Muscle of back (tissue), 3 donors: ENCODE measurements at regions not wholly inside any gene's neighbourhood (a gene's known extent, or its start where the extent isn't known, plus 50 kb on each side); places are given as distances from the start of the nearest gene placed in this dataset.
A peak's percentile ranks its signal among the peaks of the same experiment; 100 is the strongest.

Experiments used
- DNase-seq, 3 donors: peaks; one replicate each; pipeline versions ENCODE4 v3.0.0 to v3.0.0-alpha.2; 2013

DNA sequence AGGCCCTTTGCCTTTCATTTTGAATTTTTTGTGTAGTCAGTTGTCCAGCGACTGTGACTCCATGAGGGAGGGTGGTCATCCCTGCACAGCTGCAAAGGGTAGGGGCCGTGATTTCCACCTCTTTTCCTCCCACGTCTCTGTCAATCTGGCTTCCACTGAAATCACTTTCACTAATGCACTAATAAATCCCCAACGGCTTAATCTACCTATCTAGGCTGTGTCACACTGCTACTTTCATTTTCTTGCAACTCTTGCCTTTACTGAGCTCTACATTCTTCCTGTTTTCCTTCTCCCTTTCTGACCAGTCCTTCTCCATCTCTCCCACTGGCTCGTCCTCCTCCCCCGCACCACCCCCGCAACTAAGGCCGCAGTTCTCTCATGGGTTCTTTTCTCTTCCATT is 212.3 kb upstream of the FOXN3 start:
- no peak for DNase-seq

DNA sequence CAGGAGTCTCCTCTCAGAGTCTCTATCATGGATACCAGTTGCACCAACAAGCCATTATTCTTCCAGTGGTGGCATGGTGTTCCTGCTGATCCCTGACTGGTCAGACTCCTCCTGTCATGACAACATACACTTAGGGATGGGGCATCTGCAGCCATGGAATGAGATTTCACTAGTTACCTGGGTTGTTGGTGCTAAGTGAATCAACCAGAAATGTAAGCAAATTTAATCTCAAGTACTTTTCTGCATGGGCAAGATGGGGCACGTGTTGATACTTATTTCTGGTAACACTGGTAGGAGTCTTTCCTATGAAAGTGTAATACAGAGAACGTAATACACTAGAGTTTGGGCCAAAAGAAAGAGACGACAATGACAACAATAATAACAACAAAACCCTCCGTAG is 211.5 kb upstream of the FOXN3 start:
- DNase-seq: no peak

DNA sequence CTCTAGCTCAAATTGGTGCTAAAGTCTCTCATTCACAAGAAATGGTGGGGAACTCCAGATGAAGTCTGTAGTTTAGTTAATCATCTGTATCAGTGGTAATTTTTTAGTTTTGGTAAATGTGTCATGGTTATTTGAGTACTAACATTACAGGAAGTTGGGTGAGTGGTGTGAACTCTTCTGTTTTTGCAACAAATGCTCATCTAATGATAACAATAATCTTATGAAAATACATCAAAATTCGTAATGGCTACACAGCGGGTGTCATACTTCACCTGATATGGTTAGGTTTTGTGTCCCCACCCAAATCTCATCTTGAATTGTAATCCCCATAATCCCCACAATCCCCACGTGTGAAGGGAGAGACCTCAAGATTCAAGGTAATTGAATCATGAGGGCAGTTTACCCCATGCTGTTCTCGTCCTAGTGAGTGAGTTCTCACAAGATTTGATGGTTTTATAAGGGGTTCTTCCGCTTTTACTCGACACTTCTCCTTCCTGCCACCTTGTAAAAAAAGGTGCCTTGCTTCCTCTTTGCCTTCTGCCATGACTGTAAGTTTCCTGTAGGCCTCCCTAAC is 209.3 kb upstream of the FOXN3 start:
- no peak for DNase-seq

DNA sequence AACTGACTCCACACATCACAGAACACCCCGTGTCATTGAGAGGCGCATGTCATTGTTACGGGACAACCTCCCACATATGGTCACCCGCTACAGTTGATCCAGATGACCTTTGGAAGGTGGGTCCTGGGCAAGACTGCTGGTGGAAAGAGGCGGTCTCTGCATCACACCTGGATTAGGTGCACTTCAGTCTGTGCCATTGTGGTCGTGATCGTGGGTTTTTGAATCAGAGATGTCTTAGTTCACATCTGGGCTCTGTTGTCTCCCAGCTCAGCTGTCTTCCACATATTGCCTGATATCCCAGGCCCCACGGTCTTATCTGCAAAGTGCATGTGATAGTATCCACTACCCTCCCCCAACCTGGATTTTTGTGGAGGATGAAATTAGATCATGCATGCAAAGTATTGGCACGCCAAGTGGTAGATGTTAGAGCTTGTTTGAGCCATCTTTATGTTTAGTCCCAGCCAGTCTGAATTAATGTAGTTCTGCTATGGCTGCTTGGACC is 208.7 kb upstream of the FOXN3 start:
- no peak for DNase-seq

DNA sequence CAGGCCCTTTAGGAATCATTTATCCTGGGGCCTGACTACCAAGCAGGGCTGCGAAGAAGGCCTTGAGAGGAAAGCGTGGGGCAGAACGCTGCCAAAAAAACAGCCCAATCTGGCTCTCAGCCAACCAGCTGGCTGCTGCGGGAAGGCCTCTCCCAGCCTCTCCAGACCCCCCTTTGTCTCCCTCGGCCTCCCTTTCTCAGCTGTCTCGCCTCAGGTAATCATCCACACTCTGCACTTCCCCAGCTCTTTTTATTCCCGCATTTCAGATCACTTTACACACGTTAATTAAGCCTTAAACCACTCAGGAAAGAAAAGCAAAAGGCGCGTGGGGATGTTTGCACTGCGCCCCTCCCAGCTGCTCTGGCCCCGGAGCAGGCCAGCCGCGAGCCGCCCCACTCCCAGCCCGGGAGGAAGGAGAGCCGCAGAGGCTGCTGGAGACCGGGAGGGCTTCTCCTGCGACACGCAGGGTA is 208.2 kb upstream of the FOXN3 start:
- DNase-seq: peak in 2 of 3 donors; percentile 77 to 86

DNA sequence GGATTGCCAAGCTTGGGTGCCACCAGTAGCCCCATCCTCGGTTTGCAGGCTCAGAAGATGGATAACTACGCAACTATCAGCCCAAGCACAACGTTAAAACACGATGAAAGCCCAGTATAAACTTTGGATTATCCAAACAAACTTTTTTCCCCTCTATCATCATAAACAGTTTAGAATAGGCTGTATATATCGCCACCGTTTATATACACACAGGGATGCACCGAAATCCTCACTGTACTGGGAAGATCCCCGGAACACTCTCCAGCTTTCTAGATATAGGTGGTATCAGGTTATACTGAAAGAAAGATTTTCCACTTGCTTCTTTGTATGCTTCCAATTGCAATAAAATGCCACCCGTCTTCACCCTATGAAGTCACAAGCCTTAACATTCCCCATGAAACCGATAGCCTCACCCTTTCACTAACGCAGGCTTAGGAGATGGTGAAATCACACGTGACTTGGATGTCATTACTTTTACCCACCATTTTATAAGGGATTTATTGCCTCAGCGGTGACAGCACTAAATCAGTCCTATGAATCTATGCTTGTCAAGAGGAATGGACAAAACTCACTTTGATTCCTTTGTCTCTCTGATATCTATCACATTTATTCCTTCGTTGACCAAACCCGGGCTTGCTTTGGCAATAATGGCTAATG is 207.6 kb upstream of the FOXN3 start:
- no peak for DNase-seq

DNA sequence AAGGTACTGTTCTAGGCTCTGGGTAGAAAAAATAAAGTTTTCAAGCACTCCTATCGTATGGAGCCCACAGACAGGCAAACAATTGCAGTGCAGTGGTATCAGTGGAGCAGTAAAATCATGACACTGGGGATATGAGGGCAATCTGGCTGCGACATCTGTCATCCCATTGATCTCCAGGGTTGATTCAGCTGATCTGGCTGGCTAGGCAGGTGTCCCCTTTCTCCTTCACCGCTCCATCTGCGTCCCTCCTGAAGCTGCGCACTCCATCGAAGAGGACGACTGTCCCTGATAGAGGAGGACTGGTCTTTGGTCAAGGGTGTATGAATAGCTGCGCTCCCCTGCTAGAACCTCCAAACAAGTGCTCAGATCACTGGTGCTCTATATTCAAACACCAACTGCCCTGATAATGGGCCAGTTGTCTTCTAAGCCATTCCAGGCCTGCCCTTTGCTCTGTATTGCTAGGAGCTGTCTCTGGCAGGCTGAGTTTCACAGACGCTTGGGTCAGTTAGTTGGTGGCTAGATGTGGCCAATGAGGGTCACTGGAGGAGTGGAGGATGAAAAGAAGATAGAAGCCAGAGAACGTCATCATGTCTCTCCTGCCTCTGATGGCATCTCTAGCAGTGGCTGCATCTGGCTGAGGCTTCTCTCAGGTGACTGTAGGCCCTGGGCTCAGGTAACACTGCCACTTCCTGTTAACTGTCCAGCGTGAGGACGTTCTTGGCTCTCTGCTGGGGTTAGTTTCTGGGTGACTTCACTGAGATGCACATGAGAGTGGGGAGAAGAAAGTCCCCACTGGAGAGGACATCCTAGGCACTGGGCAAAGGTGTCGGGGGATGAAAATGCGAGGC is 205.0 kb upstream of the FOXN3 start:
- DNase-seq: no peak

DNA sequence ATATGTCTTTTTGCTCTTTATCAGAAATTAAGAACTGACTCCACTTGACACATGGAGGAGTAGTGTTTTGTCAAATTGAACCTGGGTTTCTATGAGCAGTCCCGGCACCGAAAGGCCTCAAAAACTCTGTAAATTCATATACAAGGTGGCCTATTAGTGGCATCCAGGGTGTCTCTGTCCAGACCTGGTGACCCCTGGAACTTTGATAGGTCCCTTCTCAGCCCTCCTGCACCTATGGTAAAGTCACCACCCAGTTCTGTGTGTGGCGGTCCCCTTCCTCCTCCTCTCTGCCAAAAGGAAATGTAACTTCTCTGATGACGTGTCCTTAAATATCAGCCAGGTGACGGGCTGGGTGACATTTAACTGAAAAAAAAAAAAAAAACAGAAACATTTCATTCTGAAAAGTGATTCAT is 204.0 kb upstream of the FOXN3 start:
- DNase-seq: no peak

DNA sequence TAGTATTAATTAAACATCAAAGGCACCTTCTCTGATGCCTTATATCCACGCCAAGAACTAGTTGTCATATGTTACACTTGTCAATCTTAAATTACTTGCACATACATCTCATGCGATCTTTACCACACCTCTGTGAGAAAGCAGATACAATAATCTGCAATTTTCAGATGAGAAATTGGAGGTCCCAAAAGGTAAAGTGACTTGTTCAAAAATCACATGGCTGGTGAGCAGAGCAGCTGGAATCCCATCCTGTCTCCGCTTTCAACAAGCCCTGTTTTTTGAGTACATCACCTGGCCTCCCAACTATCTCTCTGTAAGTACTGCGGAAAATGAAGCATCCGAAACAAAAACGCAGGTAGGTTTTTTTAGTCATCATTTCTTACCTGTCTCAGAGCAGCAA is 203.4 kb upstream of the FOXN3 start:
- DNase-seq: no peak

DNA sequence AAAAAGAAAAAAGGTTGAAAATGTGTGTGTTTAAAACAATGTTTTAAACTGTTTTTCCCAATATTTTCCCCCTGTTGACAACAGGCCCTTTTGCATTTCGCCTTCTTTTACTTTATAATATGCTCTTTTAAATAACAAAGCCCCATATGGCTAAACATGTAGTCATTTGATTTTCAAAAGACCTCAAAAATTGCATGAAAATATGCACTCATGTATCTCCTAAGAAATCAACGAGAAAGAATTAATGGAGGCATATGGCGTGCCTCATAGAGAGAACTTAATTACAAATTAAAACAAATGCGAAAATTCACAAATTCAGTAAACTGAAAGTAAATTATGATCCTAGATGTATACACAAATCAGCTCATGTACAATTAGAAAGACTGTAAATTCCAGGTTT is 202.6 kb upstream of the FOXN3 start:
- no peak for DNase-seq

DNA sequence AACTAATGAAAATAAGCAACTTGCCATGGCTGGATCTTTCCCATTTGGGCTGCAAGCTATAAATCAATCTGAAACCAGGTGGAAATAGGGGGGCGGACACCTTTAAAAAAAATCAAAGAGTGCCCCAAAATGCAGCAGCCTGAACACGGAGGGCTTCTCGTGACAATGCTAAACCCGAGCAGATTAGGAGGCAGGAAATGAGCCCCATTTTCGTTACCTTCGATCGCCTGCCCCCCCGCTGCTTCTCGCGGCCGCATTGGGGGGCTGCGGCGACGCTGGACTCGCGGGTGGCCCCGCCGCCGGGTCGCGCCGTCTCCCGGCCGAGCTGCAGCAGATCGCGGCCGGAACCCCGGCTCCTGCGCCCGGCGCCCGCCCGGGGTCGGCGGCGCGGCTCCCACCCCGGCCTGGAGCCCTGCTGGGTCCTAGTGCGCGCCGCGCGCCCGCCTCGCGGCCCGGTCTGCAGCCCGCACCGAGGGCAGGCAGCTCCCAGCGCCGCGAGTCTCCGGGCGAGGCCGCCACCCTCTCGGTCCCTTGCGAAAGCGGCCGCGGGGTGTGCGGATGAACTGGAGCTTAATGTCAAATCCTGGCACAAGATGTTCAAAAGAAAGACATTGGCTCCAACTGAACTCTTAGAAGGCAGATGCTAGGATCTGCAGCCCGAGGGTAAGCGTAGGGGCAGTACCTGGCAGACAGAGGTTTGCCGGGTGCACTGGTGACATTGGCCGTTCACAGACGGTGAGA is 201.9 kb upstream of the FOXN3 start:
- peak; percentile 75 to 94 (median 85) for DNase-seq

DNA sequence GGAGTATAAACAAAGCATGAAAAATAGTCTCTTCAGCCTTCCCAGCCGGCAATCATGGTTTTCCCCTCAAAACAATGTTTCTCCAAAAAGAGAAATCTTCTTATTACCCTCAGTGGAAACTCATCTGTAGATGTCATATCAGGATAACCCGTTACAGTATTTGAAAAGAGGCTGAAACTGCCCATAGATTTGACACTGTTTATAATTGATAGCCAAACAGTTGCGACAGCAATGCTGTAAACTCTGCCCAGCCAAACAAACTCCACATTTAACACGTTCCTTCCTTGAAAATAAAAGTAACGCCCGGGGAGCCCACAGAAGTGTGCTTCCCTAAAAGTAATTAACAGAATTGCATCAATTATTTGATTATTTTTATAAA is 201.3 kb upstream of the FOXN3 start:
- DNase-seq: peak; percentile 62 to 84 (median 66)

DNA sequence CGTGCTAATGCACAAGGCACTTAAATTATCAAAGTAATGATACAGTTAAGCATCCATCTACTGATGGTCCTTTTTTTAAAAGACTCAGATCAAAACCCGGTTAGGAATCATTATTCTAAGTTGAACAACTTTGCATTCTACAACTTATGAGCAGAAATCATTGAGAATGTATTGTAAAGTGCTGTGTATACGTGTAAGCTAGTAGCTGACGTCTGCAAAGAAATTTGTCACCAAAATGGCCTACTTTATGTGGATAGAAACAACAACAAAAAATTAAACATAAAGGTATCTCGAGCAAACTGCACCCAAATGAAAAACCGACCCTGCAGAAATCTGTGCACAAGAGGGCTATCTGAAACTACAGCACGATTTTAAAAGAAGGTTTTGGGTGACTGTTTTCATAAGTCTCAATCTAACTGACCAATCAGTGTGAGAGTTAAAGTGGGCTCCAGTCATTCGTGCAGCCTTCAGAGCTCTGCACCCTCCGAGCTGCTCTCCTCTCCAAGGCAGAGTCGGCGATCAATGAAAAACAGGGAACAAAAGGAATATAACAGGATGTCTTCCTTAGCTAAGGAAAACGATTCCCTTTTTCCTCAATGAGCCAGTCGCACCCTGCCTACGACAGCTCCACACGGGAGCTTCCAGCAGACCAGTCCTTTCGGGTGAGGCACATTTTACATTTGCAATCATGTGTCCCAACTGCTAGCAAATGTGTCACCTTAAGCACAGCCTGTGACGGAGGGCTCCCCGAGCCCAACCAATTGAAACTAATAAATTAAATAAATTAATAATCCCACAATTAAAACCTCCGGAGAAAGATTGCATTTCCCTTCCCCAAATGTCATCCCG is 200.7 kb upstream of the FOXN3 start:
- DNase-seq: peak; percentile 69 to 89 (median 74)

DNA sequence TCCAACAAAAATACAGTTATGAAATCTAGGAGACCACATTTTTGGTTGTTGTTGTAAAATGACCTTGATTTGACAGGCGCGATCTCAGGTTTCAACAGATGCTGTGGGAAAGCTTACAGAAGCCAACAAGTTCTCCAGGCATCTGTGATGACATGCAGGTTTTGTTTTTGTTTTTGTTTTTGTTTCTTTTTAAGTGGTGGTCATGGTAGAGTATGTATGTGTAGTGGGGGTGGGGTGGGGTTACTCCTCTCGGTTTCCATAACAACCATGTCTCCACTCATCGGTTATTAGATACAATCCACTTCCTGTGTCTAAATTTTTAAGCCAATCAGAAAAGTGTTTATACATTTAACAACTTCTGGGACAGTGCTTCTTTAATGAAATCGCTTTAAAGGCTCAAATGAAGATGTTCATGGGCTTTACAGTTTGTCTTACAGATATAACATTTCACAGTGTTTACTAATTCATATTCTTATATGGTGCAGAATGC is 199.9 kb upstream of the FOXN3 start:
- peak; percentile 48 to 82 (median 54) for DNase-seq

DNA sequence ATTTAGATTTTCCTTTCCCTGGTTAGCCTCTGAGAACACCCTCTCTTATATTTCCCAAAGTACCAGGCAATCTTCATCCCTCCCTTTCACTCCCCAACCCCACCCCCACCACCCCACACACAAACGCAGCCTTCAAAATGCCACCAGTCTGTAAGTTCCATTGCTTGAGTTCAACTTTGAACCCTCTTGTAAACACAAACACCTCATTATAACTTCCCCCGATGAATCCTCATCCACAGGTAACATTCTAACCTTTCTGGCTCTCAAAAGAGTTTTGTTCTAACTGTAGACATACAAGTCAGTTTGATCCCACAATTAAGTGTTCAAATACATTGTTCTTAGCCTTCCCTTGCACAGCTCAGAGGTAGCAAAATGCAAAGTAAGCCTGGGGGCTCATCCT is 199.4 kb upstream of the FOXN3 start:
- no peak for DNase-seq

DNA sequence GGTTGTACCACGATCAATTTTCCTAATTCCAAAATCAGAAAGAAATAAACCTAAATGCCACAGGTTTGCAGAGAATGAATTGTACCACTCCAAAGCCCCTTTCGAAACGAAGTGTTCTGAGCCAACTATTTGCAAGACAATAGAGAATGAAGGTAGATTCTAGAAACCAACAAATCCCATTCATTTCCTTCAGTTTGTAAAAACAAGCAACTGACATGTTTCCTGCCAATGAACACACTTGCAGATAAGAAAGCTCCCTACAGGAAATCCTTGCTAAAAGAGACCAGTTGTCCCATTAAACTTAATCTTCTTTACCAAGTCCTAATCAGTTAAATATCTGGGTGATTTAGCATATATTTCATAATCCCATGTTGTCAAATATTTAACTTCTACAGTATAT is 198.4 kb upstream of the FOXN3 start:
- DNase-seq: no peak

DNA sequence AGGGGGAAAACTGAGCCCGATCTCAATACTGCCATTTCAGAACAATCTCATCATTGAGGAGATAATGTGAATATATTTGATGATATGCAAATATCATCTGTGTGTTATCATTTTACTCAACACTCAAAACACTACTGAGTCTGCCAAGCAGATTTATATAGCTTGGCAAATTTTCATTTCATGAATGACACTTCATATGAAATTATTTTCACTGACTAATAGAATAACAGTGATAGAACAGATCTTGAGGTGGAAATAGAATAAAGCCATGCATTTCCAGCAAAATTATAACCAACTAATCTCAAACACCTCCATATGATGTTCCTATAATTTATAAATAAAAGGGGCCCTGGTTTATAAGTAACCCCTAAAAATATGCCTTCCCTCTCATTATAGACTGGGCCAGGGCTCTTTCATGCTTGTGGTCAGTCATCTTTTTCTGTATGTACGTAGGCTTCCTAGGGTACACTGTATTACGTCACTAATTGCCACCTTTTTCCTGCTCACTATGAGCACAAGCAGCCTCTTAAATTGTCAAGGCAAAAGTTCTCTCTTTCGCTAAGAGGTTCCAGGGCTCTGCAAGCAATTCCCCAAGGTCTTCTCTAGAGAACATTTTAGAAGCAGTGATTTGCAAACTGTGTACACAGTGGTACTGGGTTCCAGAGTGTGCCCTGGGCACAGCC is 197.1 kb upstream of the FOXN3 start:
- DNase-seq: no peak

DNA sequence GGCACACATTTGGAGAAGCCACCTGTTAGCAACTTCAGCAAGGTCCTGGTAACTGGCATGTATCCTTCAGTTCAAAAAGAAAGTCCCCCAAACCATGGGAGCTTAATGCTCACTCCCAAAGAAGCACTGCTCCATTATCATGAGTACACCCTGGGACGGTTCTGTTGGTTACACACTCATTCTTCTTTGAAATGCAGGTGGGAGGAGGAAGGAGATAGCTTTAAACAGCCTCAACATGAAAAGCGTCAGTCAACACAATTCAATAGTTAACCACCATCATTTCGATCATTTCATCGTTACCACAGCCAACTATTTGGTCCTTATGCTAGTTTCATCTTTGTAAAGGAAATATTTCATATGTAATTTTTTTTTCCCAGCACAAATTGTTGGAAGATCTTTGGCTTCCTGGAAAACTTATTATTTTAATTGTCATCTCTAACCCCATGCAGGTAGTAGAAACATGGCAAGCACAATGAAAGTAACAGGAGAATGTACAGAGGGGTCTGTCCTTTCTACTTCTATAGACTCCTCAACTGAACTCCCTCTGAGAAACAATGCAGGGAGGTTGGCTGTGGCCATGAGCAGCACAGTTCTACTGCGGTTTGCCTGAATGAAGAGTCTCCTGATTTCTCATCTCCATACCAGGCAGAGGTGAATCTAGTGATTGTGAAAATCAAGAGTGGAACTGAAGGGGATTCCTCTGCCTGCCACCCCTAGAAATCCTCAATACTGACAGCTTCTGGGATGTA is 196.4 kb upstream of the FOXN3 start:
- no peak for DNase-seq

DNA sequence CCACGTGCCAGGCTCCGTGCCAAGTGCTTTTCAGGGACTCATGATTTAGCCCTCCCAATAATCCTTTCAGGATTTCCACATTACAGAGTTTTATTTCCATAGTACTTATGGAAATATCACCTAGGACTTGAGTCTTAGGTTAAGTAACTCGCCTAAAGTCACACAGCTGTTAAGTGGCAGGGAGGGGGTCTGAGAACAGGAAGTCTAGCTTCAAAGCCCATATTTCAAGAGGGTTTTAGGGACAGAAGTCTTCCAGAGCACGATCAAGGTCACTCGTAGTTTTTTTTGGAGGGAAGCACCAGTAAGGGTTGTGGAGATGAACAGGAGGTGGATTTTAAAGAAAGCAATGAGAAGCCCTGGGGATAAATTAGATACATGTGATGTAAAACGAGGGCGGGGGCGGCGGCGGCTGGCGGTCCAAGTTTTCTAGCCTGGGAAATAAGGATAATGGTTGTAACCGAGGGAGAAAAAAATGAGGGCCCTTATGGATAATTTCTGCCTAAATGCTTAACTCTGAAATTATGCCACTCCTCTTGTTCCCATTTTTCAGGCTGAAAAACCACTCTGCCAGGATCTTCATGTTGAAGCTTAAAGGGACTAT is 192.6 kb upstream of the FOXN3 start:
- no peak for DNase-seq
